ENCODE measurements at regions not wholly inside any gene's neighbourhood (a gene's known extent, or its start where the extent isn't known, plus 50 kb on each side); places are given as distances from the start of the nearest gene placed in this dataset.

DNA sequence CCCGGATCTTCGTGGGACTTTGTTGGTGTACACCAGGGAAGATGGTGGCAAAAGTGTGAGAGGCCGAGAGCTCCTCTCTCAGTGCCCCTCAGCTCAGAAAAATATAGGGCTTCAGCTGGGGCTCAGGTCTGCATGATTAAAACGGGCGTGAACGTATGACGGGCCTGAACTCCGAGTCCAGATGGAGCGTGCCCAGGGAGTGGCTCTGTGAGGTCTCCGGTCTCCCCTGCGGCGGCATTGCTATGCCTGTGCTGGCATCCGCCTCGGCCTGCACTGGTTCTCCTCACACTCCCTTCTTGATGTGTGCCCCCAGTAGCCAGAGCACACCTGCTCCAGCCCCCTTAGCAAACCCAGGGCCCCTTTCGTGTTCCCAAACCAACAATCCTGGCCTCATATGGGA, 82.0 kb downstream of the TEX29 start:
- Mint-ChIP-seq H3K27me3 (ENCODE audit: unreplicated experiment) (peaks cover 26% of the 10 kb centered on the region), H3K4me3 (ENCODE audit: unreplicated experiment) (no peak overlapping the region), H3K36me3 (ENCODE audit: unreplicated experiment) (no peaks in the 10 kb centered on the region), H3K27ac (ENCODE audit: unreplicated experiment) (no peak overlapping the region), H3K9me3 (ENCODE audit: unreplicated experiment) (no peaks in the 10 kb centered on the region), H3K4me1 (ENCODE audit: unreplicated experiment) (no peaks in the 10 kb centered on the region)
- no peak for DNase-seq (ENCODE audit: extremely low spot score, unreplicated experiment)
- no peak for TF ChIP-seq CTCF (IDR thresholded peaks at IDR 0.05)

GRCh38 chr13:111403266-111403665, 82.8 kb downstream of the TEX29 start:
- Mint-ChIP-seq H3K9me3 (ENCODE audit: unreplicated experiment) (no peaks in the 10 kb centered on the region), H3K4me1 (ENCODE audit: unreplicated experiment) (no peaks in the 10 kb centered on the region), H3K27me3 (ENCODE audit: unreplicated experiment) (peaks cover 29% of the 10 kb centered on the region), H3K36me3 (ENCODE audit: unreplicated experiment) (no peaks in the 10 kb centered on the region), H3K4me3 (ENCODE audit: unreplicated experiment) (no peak overlapping the region), H3K27ac (ENCODE audit: unreplicated experiment) (no peak overlapping the region)
- TF ChIP-seq CTCF (IDR thresholded peaks at IDR 0.05), result no peak
- no peak for DNase-seq (ENCODE audit: extremely low spot score, unreplicated experiment)

DNA sequence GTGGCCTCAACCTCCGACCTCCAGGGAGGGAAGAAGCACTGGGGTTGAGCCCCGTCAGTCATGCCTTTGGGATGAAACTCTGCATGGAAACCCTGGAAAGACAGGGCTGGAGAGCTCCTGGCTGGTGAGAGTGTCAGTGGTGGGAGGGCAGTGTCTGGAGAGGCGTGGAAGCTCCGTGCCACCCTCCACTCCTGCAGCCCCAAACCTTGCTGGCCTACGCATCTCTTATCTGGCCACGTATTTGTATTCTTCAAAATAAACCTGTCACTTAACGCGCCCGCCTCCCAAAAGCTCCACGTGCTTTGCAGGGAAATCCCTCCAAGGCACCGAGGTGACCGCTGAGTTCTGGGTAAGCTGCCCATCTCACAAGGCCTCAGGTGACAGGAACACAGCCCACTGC, 84.3 kb downstream of the TEX29 start:
- Mint-ChIP-seq H3K9me3 (ENCODE audit: unreplicated experiment) (no peaks in the 10 kb centered on the region), H3K4me3 (ENCODE audit: unreplicated experiment) (no peak overlapping the region), H3K36me3 (ENCODE audit: unreplicated experiment) (no peaks in the 10 kb centered on the region), H3K4me1 (ENCODE audit: unreplicated experiment) (no peaks in the 10 kb centered on the region), H3K27ac (ENCODE audit: unreplicated experiment) (no peak overlapping the region), H3K27me3 (ENCODE audit: unreplicated experiment) (peaks cover 34% of the 10 kb centered on the region)
- TF ChIP-seq CTCF (IDR thresholded peaks at IDR 0.05), result no peak
- no peak for DNase-seq (ENCODE audit: extremely low spot score, unreplicated experiment)

- H3K4me3 Mint-ChIP-seq (ENCODE audit: unreplicated experiment), result no peak overlapping the region
- TF ChIP-seq CTCF (IDR thresholded peaks at IDR 0.05), result no peak
- H3K27me3 Mint-ChIP-seq (ENCODE audit: unreplicated experiment), result peaks cover 29% of the 10 kb centered on the region
- H3K4me1 Mint-ChIP-seq (ENCODE audit: unreplicated experiment), result no peaks in the 10 kb centered on the region
- no peaks in the 10 kb centered on the region for H3K36me3 Mint-ChIP-seq (ENCODE audit: unreplicated experiment)
- H3K9me3 Mint-ChIP-seq (ENCODE audit: unreplicated experiment), result no peaks in the 10 kb centered on the region
- no peak for DNase-seq (ENCODE audit: extremely low spot score, unreplicated experiment)
- no peak overlapping the region for H3K27ac Mint-ChIP-seq (ENCODE audit: unreplicated experiment)
Observed at GRCh38 chr13:111406636-111407035, 86.2 kb downstream of the TEX29 start.

- Mint-ChIP-seq H3K9me3 (ENCODE audit: unreplicated experiment) (no peaks in the 10 kb centered on the region), H3K4me3 (ENCODE audit: unreplicated experiment) (no peak overlapping the region), H3K4me1 (ENCODE audit: unreplicated experiment) (no peaks in the 10 kb centered on the region), H3K27ac (ENCODE audit: unreplicated experiment) (no peak overlapping the region), H3K27me3 (ENCODE audit: unreplicated experiment) (peaks cover 36% of the 10 kb centered on the region), H3K36me3 (ENCODE audit: unreplicated experiment) (no peaks in the 10 kb centered on the region)
- no peak for TF ChIP-seq CTCF (IDR thresholded peaks at IDR 0.05)
- no peak for DNase-seq (ENCODE audit: extremely low spot score, unreplicated experiment)
Observed at GRCh38 chr13:111407381-111408131, 87.1 kb downstream of the TEX29 start.
